ENCODE measurements at regions not wholly inside any gene's neighbourhood (a gene's known extent, or its start where the extent isn't known, plus 50 kb on each side); places are given as distances from the start of the nearest gene placed in this dataset.

DNA sequence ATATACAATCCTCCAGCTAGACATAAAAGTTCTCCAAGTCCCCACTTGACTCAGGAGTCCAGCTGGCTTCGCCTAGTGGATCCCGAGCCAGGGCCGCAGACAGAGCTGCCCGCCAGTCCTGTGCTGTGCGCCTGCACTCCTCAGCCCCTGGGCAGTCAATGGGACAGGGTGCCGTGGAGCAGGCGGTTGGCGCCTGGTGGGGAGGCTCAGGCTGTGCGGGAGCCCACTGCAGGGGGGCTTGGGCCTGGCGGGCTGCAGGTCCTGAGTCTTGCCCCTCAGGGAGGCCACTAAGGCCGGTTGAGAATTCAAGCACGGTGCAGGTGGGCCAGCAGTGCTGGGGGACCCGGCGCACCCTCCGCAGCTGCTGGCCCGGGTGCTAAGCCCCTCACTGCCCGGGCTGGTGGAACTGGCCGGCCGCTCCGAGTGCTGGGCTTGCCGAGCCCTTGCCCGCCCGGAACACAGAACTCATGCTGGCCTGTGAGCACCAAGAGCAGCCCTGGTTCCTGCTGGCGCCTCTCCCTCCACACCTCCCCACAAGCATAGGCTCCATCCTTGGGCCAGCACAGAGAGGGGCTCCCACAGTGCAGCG, 884.8 kb upstream of the LRRC4C start:
- Histone ChIP-seq H3K9me1 (replicated peaks; ENCODE audit: control insufficient read depth, extremely low read depth, insufficient read depth, low read length) (no peaks in the 10 kb centered on the region), H4K20me1 (replicated peaks; ENCODE audit: control insufficient read depth, extremely low read depth, insufficient read depth, low read length) (no peaks in the 10 kb centered on the region), H3K27ac (ENCODE audit: insufficient read depth, low read depth, low read length) (no peak overlapping the region), H3K27me3 (ENCODE audit: control insufficient read depth in 2 of 2, insufficient read depth in 2 of 2, low read length in 2 of 2) (no peaks in the 10 kb centered on the region), H2AFZ (ENCODE audit: low read depth, low read length) (no peak overlapping the region), H3K4me1 (ENCODE audit: control insufficient read depth, extremely low read depth, insufficient read depth, low read length) (no peaks in the 10 kb centered on the region), H3K9ac (replicated peaks; ENCODE audit: extremely low read depth, insufficient read depth, low read length) (no peak overlapping the region), H3K9me3 (replicated peaks; ENCODE audit: control insufficient read depth, insufficient read depth, low read length) (no peaks in the 10 kb centered on the region), H3K36me3 (ENCODE audit: control insufficient read depth in 2 of 2, extremely low read depth in 1 of 2, insufficient read depth in 2 of 2, low read length in 2 of 2) (no peaks in the 10 kb centered on the region), H3K4me2 (ENCODE audit: insufficient read depth, low read length) (no peak overlapping the region), H3K4me3 (replicated peaks in 1 of 3; ENCODE audit: insufficient read depth in 1 of 3, low read depth in 1 of 3, low read length in 3 of 3) (no peak overlapping the region), H3K79me2 (ENCODE audit: control insufficient read depth, insufficient read depth, low read length) (no peaks in the 10 kb centered on the region)
- FAIRE-seq, result no peak
- no peak for DNase-seq (ENCODE audit: low read depth, low spot score)
- ChIA-PET POLR2A (no interaction called here), CTCF (no interaction called here)
- intact Hi-C loops (cut with micrococcal nuclease), result no loop called here
- no peak for TF ChIP-seq GATA2 (IDR thresholded peaks at IDR 0.05; ENCODE audit: insufficient read depth, insufficient read length, low read depth, low read length)
- TF ChIP-seq EZH2 (IDR thresholded peaks at IDR 0.05; ENCODE audit: borderline replicate concordance, low read depth, low read length, severe bottlenecking), result no peak
- TF ChIP-seq FOS (IDR thresholded peaks at IDR 0.05; ENCODE audit: borderline replicate concordance, insufficient read depth, low read length), result no peak
- TF ChIP-seq, protein P1, sequence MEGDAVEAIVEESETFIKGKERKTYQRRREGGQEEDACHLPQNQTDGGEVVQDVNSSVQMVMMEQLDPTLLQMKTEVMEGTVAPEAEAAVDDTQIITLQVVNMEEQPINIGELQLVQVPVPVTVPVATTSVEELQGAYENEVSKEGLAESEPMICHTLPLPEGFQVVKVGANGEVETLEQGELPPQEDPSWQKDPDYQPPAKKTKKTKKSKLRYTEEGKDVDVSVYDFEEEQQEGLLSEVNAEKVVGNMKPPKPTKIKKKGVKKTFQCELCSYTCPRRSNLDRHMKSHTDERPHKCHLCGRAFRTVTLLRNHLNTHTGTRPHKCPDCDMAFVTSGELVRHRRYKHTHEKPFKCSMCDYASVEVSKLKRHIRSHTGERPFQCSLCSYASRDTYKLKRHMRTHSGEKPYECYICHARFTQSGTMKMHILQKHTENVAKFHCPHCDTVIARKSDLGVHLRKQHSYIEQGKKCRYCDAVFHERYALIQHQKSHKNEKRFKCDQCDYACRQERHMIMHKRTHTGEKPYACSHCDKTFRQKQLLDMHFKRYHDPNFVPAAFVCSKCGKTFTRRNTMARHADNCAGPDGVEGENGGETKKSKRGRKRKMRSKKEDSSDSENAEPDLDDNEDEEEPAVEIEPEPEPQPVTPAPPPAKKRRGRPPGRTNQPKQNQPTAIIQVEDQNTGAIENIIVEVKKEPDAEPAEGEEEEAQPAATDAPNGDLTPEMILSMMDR (IDR thresholded peaks at IDR 0.05; ENCODE audit: extremely low read depth in 1 of 2, insufficient read depth in 1 of 2, low read depth in 1 of 2, low read length in 2 of 2), result no peak
- TF ChIP-seq, protein P2, sequence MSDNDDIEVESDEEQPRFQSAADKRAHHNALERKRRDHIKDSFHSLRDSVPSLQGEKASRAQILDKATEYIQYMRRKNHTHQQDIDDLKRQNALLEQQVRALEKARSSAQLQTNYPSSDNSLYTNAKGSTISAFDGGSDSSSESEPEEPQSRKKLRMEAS (IDR thresholded peaks at IDR 0.05; ENCODE audit: insufficient read depth, insufficient read length), result no peak
- TF ChIP-seq JUN (IDR thresholded peaks at IDR 0.05; ENCODE audit: borderline replicate concordance, insufficient read depth, insufficient read length, low read depth), result no peak
- no peak for TF ChIP-seq POLR2A (IDR thresholded peaks at IDR 0.05; ENCODE audit: low read depth, low read length)
- TF ChIP-seq MYC (IDR thresholded peaks at IDR 0.05; ENCODE audit: low read depth, low read length), result no peak
- TF ChIP-seq POLR2AphosphoS5 (IDR thresholded peaks at IDR 0.05; ENCODE audit: insufficient read depth, low read depth, low read length), result no peak
- BruUV-seq (replicated peaks), result no TSS peak
- dilution Hi-C loops (cut with MboI; ENCODE audit: extremely low pct_ligation_motif_present, low sequenced_read_pairs), result no loop called here

Measured in endothelial cell of umbilical vein (primary cell).